Right hindlimb (tissue), 1 donor: ENCODE measurements at regions not wholly inside any gene's neighbourhood (a gene's known extent, or its start where the extent isn't known, plus 50 kb on each side); places are given as distances from the start of the nearest gene placed in this dataset.
"Not testable (repeated sequence)": the region's sequence is repeated elsewhere in the genome, so short reads cannot be mapped to it uniquely, and the experiment has no call there.

ENCODE experiments used
- DNase-seq: peaks from one replicate; pipeline ENCODE4 v3.0.0-alpha.2; 2018

- DNase-seq = not testable (repeated sequence)
Observed at GRCh38 chr4:9604893-9605190, 160.6 kb downstream of the DEFB131A start.

GRCh38 chr4:9608300-9608699 is 164.1 kb downstream of the DEFB131A start:
- DNase-seq = no peak

- DNase-seq = not testable (repeated sequence)
Observed at GRCh38 chr4:9610321-9610720, 166.1 kb downstream of the DEFB131A start.

- DNase-seq = no peak
Observed at GRCh38 chr4:9611101-9611500, 166.9 kb downstream of the DEFB131A start.

- DNase-seq = not testable (repeated sequence)
Observed at GRCh38 chr4:9636411-9636810, 145.0 kb upstream of the DRD5 start.

- not testable (repeated sequence) for DNase-seq
Observed at GRCh38 chr4:9659678-9660077, 121.8 kb upstream of the DRD5 start.

- DNase-seq = not testable (repeated sequence)
Observed at GRCh38 chr4:9660955-9661354, 120.5 kb upstream of the DRD5 start.

GRCh38 chr4:9670725-9671124 is 110.7 kb upstream of the DRD5 start:
- DNase-seq = peak; percentile 25

GRCh38 chr4:9677357-9677756 is 104.1 kb upstream of the DRD5 start:
- DNase-seq = not testable (repeated sequence)

GRCh38 chr4:9679704-9680478 is 101.5 kb upstream of the DRD5 start:
- no peak for DNase-seq

- DNase-seq = not testable (repeated sequence)
Observed at GRCh38 chr4:9683174-9683573, 98.3 kb upstream of the DRD5 start.

GRCh38 chr4:9685016-9685415 is 96.4 kb upstream of the DRD5 start:
- not testable (repeated sequence) for DNase-seq

- no peak for DNase-seq
Observed at GRCh38 chr4:9685692-9686091, 95.7 kb upstream of the DRD5 start.

- not testable (repeated sequence) for DNase-seq
Observed at GRCh38 chr4:9690636-9691237, 90.7 kb upstream of the DRD5 start.

- DNase-seq = peak; percentile 98
Observed at GRCh38 chr4:9691238-9692065, 90.0 kb upstream of the DRD5 start.

- not testable (repeated sequence) for DNase-seq
Observed at GRCh38 chr4:9692791-9693491, 88.5 kb upstream of the DRD5 start.

- DNase-seq = not testable (repeated sequence)
Observed at GRCh38 chr4:9694403-9694802, 87.0 kb upstream of the DRD5 start.

GRCh38 chr4:9695994-9696393 is 85.4 kb upstream of the DRD5 start:
- DNase-seq = not testable (repeated sequence)

- not testable (repeated sequence) for DNase-seq
Observed at GRCh38 chr4:9696561-9696960, 84.9 kb upstream of the DRD5 start.

- DNase-seq = not testable (repeated sequence)
Observed at GRCh38 chr4:9702019-9702418, 79.4 kb upstream of the DRD5 start.

GRCh38 chr4:9702696-9703095 is 78.7 kb upstream of the DRD5 start:
- not testable (repeated sequence) for DNase-seq

GRCh38 chr4:9703391-9703790 is 78.0 kb upstream of the DRD5 start:
- peak; percentile 65 for DNase-seq

- not testable (repeated sequence) for DNase-seq
Observed at GRCh38 chr4:9704126-9704525, 77.3 kb upstream of the DRD5 start.
